Neural cell (in vitro differentiated cells): ENCODE measurements at regions not wholly inside any gene's neighbourhood (a gene's known extent, or its start where the extent isn't known, plus 50 kb on each side); places are given as distances from the start of the nearest gene placed in this dataset.

Experiments
- H2AFZ ChIP-seq: fragments of 200-600, 300-800 bp; sonication (generic), shearing (Covaris generic); 2 replicates; pipeline ENCODE4 v1.6.0; 2014; ENCODE audit warnings: low read depth, mild to moderate bottlenecking, antibody characterized with exemption, low read length, moderate library complexity
- H3F3A ChIP-seq: fragments of 200-600 bp; shearing (Covaris generic); 2 replicates; pipeline ENCODE4 v1.6.1; 2016; ENCODE audit warnings: mild to moderate bottlenecking, moderate library complexity, mixed read lengths, antibody characterized with exemption, low read length; ENCODE audit not compliant: insufficient read depth, poor library complexity, severe bottlenecking
- H3K27ac ChIP-seq: fragments of 200-600, 300-800 bp; sonication (generic), shearing (Covaris generic); 2 replicates; pipeline ENCODE4 v1.5.1; 2014; ENCODE audit warnings: mild to moderate bottlenecking, low read length, moderate library complexity
- H3K27me3 ChIP-seq: fragments of 300-800, 200-600 bp; sonication (generic), shearing (Covaris generic); 2 replicates; pipeline ENCODE4 v1.6.0; 2014; ENCODE audit warnings: mild to moderate bottlenecking, low read depth, low read length, moderate library complexity; ENCODE audit not compliant: insufficient read depth
- H3K36me3 ChIP-seq: fragments of 300-800, 200-600 bp; sonication (generic), shearing (Covaris generic); 2 replicates; pipeline ENCODE4 v1.5.1; 2014; ENCODE audit warnings: mild to moderate bottlenecking, antibody characterized with exemption, low read length, moderate library complexity; ENCODE audit not compliant: insufficient read depth
- H3K4me2 ChIP-seq: fragments of 300-800, 200-600 bp; sonication (generic), shearing (Covaris generic); 2 replicates; pipeline ENCODE4 v1.6.0; 2014; ENCODE audit warnings: mild to moderate bottlenecking, low read length
- H3K4me3 ChIP-seq: fragments of 300-800, 200-600 bp; sonication (generic), shearing (Covaris generic); 2 replicates; pipeline ENCODE4 v1.5.1; 2014; ENCODE audit warnings: mild to moderate bottlenecking, low read length, moderate library complexity
- H3K79me2 ChIP-seq: fragments of 200-600 bp; shearing (Covaris generic); replicated peaks from 2 replicates; pipeline ENCODE4 v1.6.0; 2014; ENCODE audit warnings: mild to moderate bottlenecking, low read length, moderate library complexity; ENCODE audit not compliant: insufficient read depth
- H3K9ac ChIP-seq: fragments of 300-800, 200-600 bp; sonication (generic), shearing (Covaris generic); 2 replicates; pipeline ENCODE4 v1.6.1; 2016; ENCODE audit warnings: mild to moderate bottlenecking, low read length, mixed read lengths
- H3K9me2 ChIP-seq: fragments of 200-600 bp; shearing (Covaris generic); 2 replicates; pipeline ENCODE4 v1.6.1; 2016; ENCODE audit warnings: mild to moderate bottlenecking, low read length, mixed read lengths; ENCODE audit not compliant: insufficient read depth
- H3K9me3 ChIP-seq: fragments of 200-600, 300-800 bp; sonication (generic), shearing (Covaris generic); 2 replicates; pipeline ENCODE4 v1.6.1; 2016; ENCODE audit warnings: mild to moderate bottlenecking, mixed run types, low read length, moderate library complexity, mixed read lengths
- H4K20me1 ChIP-seq: fragments of 200-600 bp; shearing (Covaris generic); 2 replicates; pipeline ENCODE4 v1.6.1; 2016; ENCODE audit warnings: mild to moderate bottlenecking, mixed run types; ENCODE audit not compliant: insufficient read depth
- CTCF ChIP-seq: fragments of 450-650 bp; IDR thresholded peaks from 2 replicates; pipeline ENCODE4 v1.5.1; 2014; ENCODE audit warnings: antibody characterized with exemption, mild to moderate bottlenecking, moderate library complexity; ENCODE audit not compliant: poor library complexity, severe bottlenecking
- EP300 ChIP-seq: fragments of 450-650 bp; conservative IDR thresholded peaks from 2 replicates; pipeline ENCODE4 v1.6.1; 2014; ENCODE audit warnings: antibody characterized with exemption, mild to moderate bottlenecking, moderate library complexity; ENCODE audit not compliant: poor library complexity, severe bottlenecking
- MXI1 ChIP-seq: fragments of 450-650 bp; conservative IDR thresholded peaks from 2 replicates; pipeline ENCODE4 v1.6.1; 2014; ENCODE audit warnings: antibody characterized with exemption, mild to moderate bottlenecking; ENCODE audit not compliant: poor library complexity, severe bottlenecking
- RAD21 ChIP-seq: fragments of 450-650 bp; conservative IDR thresholded peaks from 2 replicates; pipeline ENCODE4 v1.6.1; 2014; ENCODE audit warnings: antibody characterized with exemption, mild to moderate bottlenecking, moderate library complexity
- REST ChIP-seq: IDR thresholded peaks from 2 replicates; pipeline ENCODE4 v1.6.1; 2012; ENCODE audit warnings: borderline replicate concordance
- SMC3 ChIP-seq: fragments of 450-650 bp; conservative IDR thresholded peaks from 2 replicates; pipeline ENCODE4 v1.6.1; 2014; ENCODE audit warnings: antibody characterized with exemption, mild to moderate bottlenecking, moderate library complexity; ENCODE audit not compliant: poor library complexity
- TAF1 ChIP-seq: IDR thresholded peaks from 2 replicates; pipeline ENCODE4 v1.6.1; 2012; ENCODE audit warnings: low read depth

- TF ChIP-seq MXI1 = no peak
- TF ChIP-seq CTCF = no peak
- H4K20me1 ChIP-seq = no peaks in the 10 kb centered on the region
- H3K27me3 ChIP-seq = no peaks in the 10 kb centered on the region
- no peak overlapping the region for H3K4me2 ChIP-seq
- no peak overlapping the region for H3K9ac ChIP-seq
- H3K9me3 ChIP-seq = no peaks in the 10 kb centered on the region
- no peaks in the 10 kb centered on the region for H3K36me3 ChIP-seq
- no peak overlapping the region for H3K27ac ChIP-seq
- H3K9me2 ChIP-seq = no peaks in the 10 kb centered on the region
- H3K4me3 ChIP-seq = no peak overlapping the region
- no peaks in the 10 kb centered on the region for H3F3A ChIP-seq
- no peak overlapping the region for H2AFZ ChIP-seq
- H3K79me2 ChIP-seq = no peaks in the 10 kb centered on the region
Measured at GRCh38 chr5:54900984-54901725, 84.2 kb downstream of the ESM1 start.

- H3K27ac ChIP-seq = no peak overlapping the region
- H4K20me1 ChIP-seq = no peaks in the 10 kb centered on the region
- H3K9ac ChIP-seq = no peak overlapping the region
- TF ChIP-seq REST (no peak), SMC3 (no peak), EP300 (no peak), RAD21 (no peak), TAF1 (no peak)
- H3K27me3 ChIP-seq = no peaks in the 10 kb centered on the region
- no peaks in the 10 kb centered on the region for H3K79me2 ChIP-seq
- no peaks in the 10 kb centered on the region for H3F3A ChIP-seq
- no peaks in the 10 kb centered on the region for H3K9me3 ChIP-seq
- H2AFZ ChIP-seq = no peak overlapping the region
- H3K36me3 ChIP-seq = no peaks in the 10 kb centered on the region
- H3K4me3 ChIP-seq = no peak overlapping the region
- no peaks in the 10 kb centered on the region for H3K9me2 ChIP-seq
- no peak overlapping the region for H3K4me2 ChIP-seq
Measured at GRCh38 chr5:54897001-54897400, 88.4 kb downstream of the ESM1 start.

GRCh38 chr5:54895816-54896341, 89.5 kb downstream of the ESM1 start:
- Histone ChIP-seq H3K27ac (no peak overlapping the region), H3K9me2 (no peaks in the 10 kb centered on the region), H4K20me1 (no peaks in the 10 kb centered on the region), H3K79me2 (no peaks in the 10 kb centered on the region), H3K4me3 (no peak overlapping the region), H3K4me2 (no peak overlapping the region), H3K36me3 (no peaks in the 10 kb centered on the region), H2AFZ (no peak overlapping the region), H3K27me3 (no peaks in the 10 kb centered on the region), H3K9me3 (no peaks in the 10 kb centered on the region), H3K9ac (no peak overlapping the region), H3F3A (no peaks in the 10 kb centered on the region)
- peak; percentile 75 for TF ChIP-seq RAD21
- TF ChIP-seq REST = no peak
- TF ChIP-seq SMC3 = peak; percentile 70
- TF ChIP-seq CTCF = peak; percentile 77
